Loucy (cell line): ENCODE measurements at regions not wholly inside any gene's neighbourhood (a gene's known extent, or its start where the extent isn't known, plus 50 kb on each side); places are given as distances from the start of the nearest gene placed in this dataset.

Source experiments
- CTCF ChIP-seq: fragments of 200-600 bp; sonication (generic); conservative IDR thresholded peaks from 2 replicates; pipeline ENCODE4 v1.5.1; 2014; ENCODE audit warnings: mild to moderate bottlenecking, antibody characterized with exemption, low read length
- EZH2phosphoT487 ChIP-seq: fragments of 200-600 bp; IDR thresholded peaks from 2 replicates; pipeline ENCODE4 v1.6.1; 2018; ENCODE audit warnings: antibody characterized with exemption, mild to moderate bottlenecking, moderate library complexity, borderline replicate concordance

- no peak for TF ChIP-seq CTCF
- no peak for TF ChIP-seq EZH2phosphoT487
Measured at GRCh38 chr11:23778971-23779370, 717.9 kb upstream of the LUZP2 start.
